HCT116 (cell line): ENCODE measurements at regions not wholly inside any gene's neighbourhood (a gene's known extent, or its start where the extent isn't known, plus 50 kb on each side); places are given as distances from the start of the nearest gene placed in this dataset.

ENCODE experiments used
- SIN3A ChIP-seq: IDR thresholded peaks from 2 replicates; pipeline ENCODE4 v1.6.1; 2012; ENCODE audit warnings: low read depth
- TF ChIP-seq, protein P1 (sequence below): IDR thresholded peaks from 2 replicates; pipeline ENCODE4 v1.6.1; 2012

GRCh38 chr13:67986234-67986633, 756.1 kb upstream of the PCDH9 start:
- TF ChIP-seq, protein P1, sequence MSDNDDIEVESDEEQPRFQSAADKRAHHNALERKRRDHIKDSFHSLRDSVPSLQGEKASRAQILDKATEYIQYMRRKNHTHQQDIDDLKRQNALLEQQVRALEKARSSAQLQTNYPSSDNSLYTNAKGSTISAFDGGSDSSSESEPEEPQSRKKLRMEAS: no peak
- TF ChIP-seq SIN3A: no peak
